Tibial nerve (tissue), 4 donors: ENCODE measurements at regions not wholly inside any gene's neighbourhood (a gene's known extent, or its start where the extent isn't known, plus 50 kb on each side); places are given as distances from the start of the nearest gene placed in this dataset.

Experiments used
- CTCF ChIP-seq, 5 experiments: fragments of 200-600 bp in 3 of 5; fragments of 450-650 bp in 2 of 5; sonication (generic) in 3 of 5; IDR thresholded peaks; one replicate each; pipeline ENCODE4 v1.5.1; 2016 to 2019; ENCODE audit warnings: antibody characterized with exemption in 5 of 5, mild to moderate bottlenecking in 3 of 5, moderate library complexity in 2 of 5
- EP300 ChIP-seq, 2 donors: sonication (generic); formaldehyde crosslinking; IDR thresholded peaks; one replicate each; pipeline ENCODE4 v1.6.1; 2017; ENCODE audit warnings: antibody characterized with exemption in 2 of 2, mild to moderate bottlenecking in 1 of 2
- POLR2A ChIP-seq, 2 donors: fragments of 450-650 bp; IDR thresholded peaks; one replicate each; pipeline ENCODE4 v1.6.1; 2017; ENCODE audit warnings: antibody characterized with exemption in 2 of 2, mild to moderate bottlenecking in 2 of 2, moderate library complexity in 2 of 2

GRCh38 chr13:32917504-32917903 is 98.7 kb upstream of the KL start:
- TF ChIP-seq CTCF (IDR thresholded peaks at IDR 0.05) (no peak), POLR2A (IDR thresholded peaks at IDR 0.05) (no peak), EP300 (IDR thresholded peaks at IDR 0.05) (no peak)
